Nephron (organoid): ENCODE measurements at regions not wholly inside any gene's neighbourhood (a gene's known extent, or its start where the extent isn't known, plus 50 kb on each side); places are given as distances from the start of the nearest gene placed in this dataset.
A peak's percentile ranks its signal among the peaks of the same experiment; 100 is the strongest.

Experiments
- H3K27ac Mint-ChIP-seq, 3 experiments: 2 replicates each; pipeline ENCODE4 v1.8.0; 2020; ENCODE audit warnings: mixed read lengths in 3 of 3, mild to moderate bottlenecking in 2 of 3, moderate library complexity in 1 of 3
- H3K27me3 Mint-ChIP-seq: 2 replicates; pipeline ENCODE4 v1.8.0; 2021; ENCODE audit warnings: low read depth, mild to moderate bottlenecking, moderate library complexity, mixed read lengths
- H3K36me3 Mint-ChIP-seq: 2 replicates; pipeline ENCODE4 v1.8.0; 2020; ENCODE audit warnings: low read depth, mixed read lengths
- H3K4me1 Mint-ChIP-seq: 2 replicates; pipeline ENCODE4 v1.8.0; 2020; ENCODE audit warnings: mixed read lengths
- H3K4me3 Mint-ChIP-seq, 3 experiments: 2 replicates each; pipeline ENCODE4 v1.8.0; 2020; ENCODE audit warnings: mild to moderate bottlenecking in 3 of 3, mixed read lengths in 3 of 3, moderate library complexity in 2 of 3
- H3K9me3 Mint-ChIP-seq: 2 replicates; pipeline ENCODE4 v1.8.0; 2020; ENCODE audit warnings: mixed read lengths
- CTCF ChIP-seq, 3 experiments: fragments of 200-600 bp; sonication (generic); IDR thresholded peaks; one replicate each; pipeline ENCODE4 v1.5.0; 2021; ENCODE audit warnings: antibody characterized with exemption in 3 of 3; ENCODE audit not compliant: unreplicated experiment in 3 of 3

GRCh38 chr18:43931439-43931838 is 654.1 kb upstream of the SYT4 start:
- peaks cover 25% of the 10 kb centered on the region for H3K4me1 Mint-ChIP-seq
- H3K9me3 Mint-ChIP-seq: no peaks in the 10 kb centered on the region
- H3K36me3 Mint-ChIP-seq: no peaks in the 10 kb centered on the region
- H3K4me3 Mint-ChIP-seq: no peak overlapping the region
- H3K27me3 Mint-ChIP-seq: no peaks in the 10 kb centered on the region
- peak overlapping the region in 2 of 3 experiments; percentile 40 to 54 for H3K27ac Mint-ChIP-seq
- TF ChIP-seq CTCF (IDR thresholded peaks at IDR 0.05; ENCODE audit: unreplicated experiment in 3 of 3): no peak

- peak overlapping the region; percentile 54 to 76 (median 60) for H3K27ac Mint-ChIP-seq
Measured at GRCh38 chr18:43932140-43932539, 654.9 kb upstream of the SYT4 start.

GRCh38 chr18:43933177-43933576 is 655.9 kb upstream of the SYT4 start:
- Mint-ChIP-seq H3K27ac (peak overlapping the region; percentile 72 to 80 (median 79)), H3K4me3 (no peak overlapping the region), H3K27me3 (no peaks in the 10 kb centered on the region), H3K4me1 (peaks cover 25% of the 10 kb centered on the region), H3K9me3 (no peaks in the 10 kb centered on the region), H3K36me3 (no peaks in the 10 kb centered on the region)
- TF ChIP-seq CTCF (IDR thresholded peaks at IDR 0.05; ENCODE audit: unreplicated experiment in 3 of 3): no peak

More at GRCh38 chr18:43932140-43932539, 654.9 kb upstream of the SYT4 start:
- Mint-ChIP-seq H3K36me3 (no peaks in the 10 kb centered on the region), H3K4me3 (no peak overlapping the region), H3K4me1 (peaks cover 25% of the 10 kb centered on the region), H3K27me3 (no peaks in the 10 kb centered on the region), H3K9me3 (no peaks in the 10 kb centered on the region)
- TF ChIP-seq CTCF (IDR thresholded peaks at IDR 0.05; ENCODE audit: unreplicated experiment in 3 of 3): no peak

- TF ChIP-seq CTCF (IDR thresholded peaks at IDR 0.05; ENCODE audit: unreplicated experiment in 3 of 3): no peak
- H3K9me3 Mint-ChIP-seq: no peaks in the 10 kb centered on the region
- no peak overlapping the region for H3K4me3 Mint-ChIP-seq
- no peaks in the 10 kb centered on the region for H3K27me3 Mint-ChIP-seq
- H3K36me3 Mint-ChIP-seq: no peaks in the 10 kb centered on the region
- peak overlapping the region; percentile 72 to 80 (median 79) for H3K27ac Mint-ChIP-seq
- peaks cover 25% of the 10 kb centered on the region for H3K4me1 Mint-ChIP-seq
Measured at GRCh38 chr18:43934322-43934721, 657.0 kb upstream of the SYT4 start.

GRCh38 chr18:43934781-43935471 is 657.6 kb upstream of the SYT4 start:
- Mint-ChIP-seq H3K36me3 (no peaks in the 10 kb centered on the region), H3K27me3 (no peaks in the 10 kb centered on the region), H3K9me3 (no peaks in the 10 kb centered on the region), H3K4me1 (peaks cover 25% of the 10 kb centered on the region), H3K27ac (peak overlapping the region; percentile 42 to 72 (median 72)), H3K4me3 (no peak overlapping the region)
- TF ChIP-seq CTCF (IDR thresholded peaks at IDR 0.05; ENCODE audit: unreplicated experiment in 3 of 3): no peak

- H3K4me1 Mint-ChIP-seq: peaks cover 25% of the 10 kb centered on the region
- H3K4me3 Mint-ChIP-seq: no peak overlapping the region
- no peak for TF ChIP-seq CTCF (IDR thresholded peaks at IDR 0.05; ENCODE audit: unreplicated experiment in 3 of 3)
- H3K36me3 Mint-ChIP-seq: no peaks in the 10 kb centered on the region
- peak overlapping the region in 2 of 3 experiments; percentile 72 for H3K27ac Mint-ChIP-seq
- H3K27me3 Mint-ChIP-seq: no peaks in the 10 kb centered on the region
- H3K9me3 Mint-ChIP-seq: no peaks in the 10 kb centered on the region
Measured at GRCh38 chr18:43936176-43936575, 658.9 kb upstream of the SYT4 start.
